VCaP (cell line): ENCODE measurements at regions not wholly inside any gene's neighbourhood (a gene's known extent, or its start where the extent isn't known, plus 50 kb on each side); places are given as distances from the start of the nearest gene placed in this dataset.

Experiments
- H3K27ac ChIP-seq: fragments of 450-650 bp; 2 replicates; pipeline ENCODE4 v1.5.1; 2017
- TF ChIP-seq, protein P1 (sequence below): fragments of 450-650 bp; conservative IDR thresholded peaks from 2 replicates; pipeline ENCODE4 v1.5.1; 2017; ENCODE audit warnings: mild to moderate bottlenecking, moderate library complexity

DNA sequence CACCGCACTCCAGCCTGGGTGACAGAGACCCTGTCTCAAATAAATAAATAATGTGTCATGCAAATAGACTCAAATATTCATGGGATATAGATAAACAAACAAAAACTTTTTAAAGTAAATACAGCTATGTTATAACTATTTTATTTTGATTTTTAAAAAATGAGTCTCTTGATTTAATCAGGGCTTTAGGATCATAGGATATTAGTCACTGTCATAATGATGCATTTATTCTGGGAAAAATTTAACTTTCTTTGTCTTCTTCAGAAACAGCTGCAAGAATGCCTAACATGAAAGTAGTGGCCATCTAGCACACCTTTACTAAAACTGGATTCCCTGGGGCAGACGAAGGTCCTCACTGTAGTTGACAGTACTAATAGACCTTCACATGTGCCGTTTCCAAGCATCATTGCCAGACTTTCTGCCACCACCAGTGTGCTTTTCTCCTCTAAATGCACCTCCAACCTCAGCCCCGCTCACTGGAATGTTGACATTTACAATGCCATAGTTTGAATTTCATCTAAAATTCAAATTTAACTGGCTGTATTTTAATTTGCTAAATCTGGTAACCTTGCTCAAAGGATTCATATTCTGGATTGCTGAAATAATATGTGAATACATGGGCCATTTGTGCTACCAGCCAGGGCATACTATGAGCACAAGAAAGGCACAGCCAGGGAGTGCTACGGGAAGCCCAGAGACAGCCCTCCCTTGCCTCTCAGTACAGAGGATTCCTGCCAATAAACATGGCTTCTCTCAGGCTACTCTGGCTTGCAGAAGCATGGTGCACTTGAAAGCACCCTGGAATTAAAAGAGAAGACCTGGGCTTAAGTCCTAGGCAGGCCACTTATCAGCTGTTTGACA is 63.4 kb upstream of the ADO start:
- TF ChIP-seq, protein P1, sequence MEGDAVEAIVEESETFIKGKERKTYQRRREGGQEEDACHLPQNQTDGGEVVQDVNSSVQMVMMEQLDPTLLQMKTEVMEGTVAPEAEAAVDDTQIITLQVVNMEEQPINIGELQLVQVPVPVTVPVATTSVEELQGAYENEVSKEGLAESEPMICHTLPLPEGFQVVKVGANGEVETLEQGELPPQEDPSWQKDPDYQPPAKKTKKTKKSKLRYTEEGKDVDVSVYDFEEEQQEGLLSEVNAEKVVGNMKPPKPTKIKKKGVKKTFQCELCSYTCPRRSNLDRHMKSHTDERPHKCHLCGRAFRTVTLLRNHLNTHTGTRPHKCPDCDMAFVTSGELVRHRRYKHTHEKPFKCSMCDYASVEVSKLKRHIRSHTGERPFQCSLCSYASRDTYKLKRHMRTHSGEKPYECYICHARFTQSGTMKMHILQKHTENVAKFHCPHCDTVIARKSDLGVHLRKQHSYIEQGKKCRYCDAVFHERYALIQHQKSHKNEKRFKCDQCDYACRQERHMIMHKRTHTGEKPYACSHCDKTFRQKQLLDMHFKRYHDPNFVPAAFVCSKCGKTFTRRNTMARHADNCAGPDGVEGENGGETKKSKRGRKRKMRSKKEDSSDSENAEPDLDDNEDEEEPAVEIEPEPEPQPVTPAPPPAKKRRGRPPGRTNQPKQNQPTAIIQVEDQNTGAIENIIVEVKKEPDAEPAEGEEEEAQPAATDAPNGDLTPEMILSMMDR = no peak
- H3K27ac ChIP-seq = no peak overlapping the region

GRCh38 chr10:62741996-62742395 is 62.5 kb upstream of the ADO start:
- TF ChIP-seq, protein P1 = no peak
- H3K27ac ChIP-seq = no peak overlapping the region

GRCh38 chr10:62742536-62743061 is 61.9 kb upstream of the ADO start:
- H3K27ac ChIP-seq = no peak overlapping the region
- TF ChIP-seq, protein P1 = no peak

GRCh38 chr10:62744136-62744535 is 60.4 kb upstream of the ADO start:
- H3K27ac ChIP-seq = no peak overlapping the region
- TF ChIP-seq, protein P1 = no peak

GRCh38 chr10:62745581-62745980 is 58.9 kb upstream of the ADO start:
- TF ChIP-seq, protein P1 = no peak
- no peak overlapping the region for H3K27ac ChIP-seq

- H3K27ac ChIP-seq = no peak overlapping the region
- TF ChIP-seq, protein P1 = no peak
Measured at GRCh38 chr10:62746951-62747729, 57.4 kb upstream of the ADO start.

- H3K27ac ChIP-seq = no peak overlapping the region
- TF ChIP-seq, protein P1 = no peak
Measured at GRCh38 chr10:62748386-62748785, 56.1 kb upstream of the ADO start.
